MV-4-11 (cell line): ENCODE measurements at regions not wholly inside any gene's neighbourhood (a gene's known extent, or its start where the extent isn't known, plus 50 kb on each side); places are given as distances from the start of the nearest gene placed in this dataset.
"Not testable (repeated sequence)": the region's sequence is repeated elsewhere in the genome, so short reads cannot be mapped to it uniquely, and the experiment has no call there.

Experiments
- DNase-seq: peaks from one replicate; lab custom pipeline; 2025; lab: John Stamatoyannopoulos, UW

- no peak for DNase-seq
Observed at GRCh38 chr4:14912426-14912825, 89.9 kb upstream of the CPEB2 start.

GRCh38 chr4:14915018-14915417, 87.3 kb upstream of the CPEB2 start:
- DNase-seq = no peak

DNA sequence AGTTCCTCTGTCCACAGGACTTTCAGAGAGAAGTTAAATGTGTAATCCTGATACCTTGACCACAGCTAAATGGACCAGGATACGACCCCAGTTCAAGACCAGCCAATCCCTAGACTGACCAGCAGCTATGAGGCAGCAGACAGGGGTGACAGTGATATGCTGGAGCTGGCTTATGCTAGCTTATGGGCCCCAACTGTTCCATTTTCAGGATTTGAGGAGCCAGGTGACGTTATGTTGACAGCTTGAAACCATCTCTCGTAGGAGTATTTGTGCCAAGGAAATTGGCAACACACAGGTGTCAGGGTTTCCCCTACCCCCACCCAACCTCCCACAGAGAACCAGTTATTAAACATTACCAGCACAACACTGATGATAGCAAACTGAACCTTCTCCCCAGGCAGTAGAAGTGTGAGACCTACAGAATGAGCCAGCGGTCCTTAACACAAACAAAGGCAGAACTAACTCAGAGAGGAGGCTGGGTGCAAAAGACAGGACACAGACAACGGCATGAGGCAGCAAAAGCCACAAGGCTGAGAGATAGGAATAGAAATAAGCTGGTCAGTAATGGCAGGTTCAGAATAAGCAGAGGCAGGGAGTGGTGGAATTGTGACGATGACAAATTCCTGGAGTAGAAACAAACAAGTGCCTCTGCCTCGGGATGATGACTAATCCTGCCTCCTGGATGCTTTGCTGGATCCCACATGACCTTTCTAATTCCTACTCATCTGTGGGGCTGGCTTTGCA, 85.6 kb upstream of the CPEB2 start:
- DNase-seq = no peak

DNA sequence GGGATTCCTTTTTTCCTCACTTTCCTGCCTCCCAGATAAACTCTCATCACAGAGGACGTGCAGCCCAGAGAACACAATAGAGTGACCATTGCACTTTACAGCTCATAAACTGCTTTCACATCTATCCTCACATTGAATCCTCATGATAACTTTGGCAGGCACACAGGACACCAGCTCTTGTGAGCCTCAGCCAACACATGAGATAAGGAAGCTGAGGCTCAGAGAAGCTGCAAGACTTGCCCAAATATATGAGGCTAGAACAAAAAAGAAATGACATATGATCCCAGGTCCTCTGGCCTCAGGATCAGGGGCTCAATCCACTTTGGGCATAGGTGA, 85.0 kb upstream of the CPEB2 start:
- DNase-seq = no peak

GRCh38 chr4:14918336-14918735, 83.9 kb upstream of the CPEB2 start:
- DNase-seq = no peak

- DNase-seq = no peak
Observed at GRCh38 chr4:14919785-14920184, 82.5 kb upstream of the CPEB2 start.

DNA sequence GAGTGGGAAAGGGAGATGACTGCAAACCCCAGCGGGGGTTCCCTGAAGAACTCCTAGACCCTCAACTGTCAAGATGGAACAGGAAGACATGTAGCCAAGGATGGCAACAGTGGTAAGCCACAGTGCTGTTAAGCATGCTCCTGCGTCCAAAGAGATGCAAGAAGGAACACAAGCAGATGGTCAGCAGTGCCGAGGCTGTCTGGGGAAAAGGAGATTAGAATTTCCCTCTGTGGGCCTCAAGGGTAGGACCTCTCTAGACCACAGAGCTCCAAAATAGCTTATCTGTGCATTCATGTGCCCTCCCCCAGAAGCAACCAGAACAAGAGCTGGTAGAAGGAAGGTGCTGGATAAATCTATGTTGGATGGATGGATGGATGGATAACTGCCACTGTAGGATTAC, 82.0 kb upstream of the CPEB2 start:
- DNase-seq = peak; percentile 86

DNA sequence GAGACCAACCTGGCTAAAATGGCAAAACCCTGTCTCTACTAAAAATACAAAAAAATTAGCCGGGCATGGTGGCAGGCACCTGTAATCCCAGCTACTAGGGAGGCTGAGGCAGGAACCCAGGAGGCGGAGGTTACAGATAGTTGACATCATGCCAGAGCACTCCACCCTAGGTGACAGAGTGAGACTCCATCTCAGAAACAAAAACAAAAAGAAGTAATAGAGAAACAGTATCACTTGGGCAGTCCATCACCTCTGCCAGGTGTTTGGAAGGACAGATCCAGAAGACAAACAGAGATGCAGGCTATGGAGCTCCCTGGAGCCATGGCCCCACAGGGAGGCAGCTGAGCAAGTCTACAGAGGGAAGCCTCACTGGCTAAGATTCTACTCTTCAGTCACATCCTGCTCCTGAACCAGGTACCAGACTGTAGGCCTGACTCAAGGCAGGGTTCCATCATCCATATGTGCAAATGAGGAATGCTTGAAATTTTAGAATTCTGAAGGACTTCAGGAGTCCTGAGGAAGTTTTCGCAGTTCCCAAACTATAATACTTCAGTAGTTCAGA, 81.4 kb upstream of the CPEB2 start:
- no peak for DNase-seq

DNA sequence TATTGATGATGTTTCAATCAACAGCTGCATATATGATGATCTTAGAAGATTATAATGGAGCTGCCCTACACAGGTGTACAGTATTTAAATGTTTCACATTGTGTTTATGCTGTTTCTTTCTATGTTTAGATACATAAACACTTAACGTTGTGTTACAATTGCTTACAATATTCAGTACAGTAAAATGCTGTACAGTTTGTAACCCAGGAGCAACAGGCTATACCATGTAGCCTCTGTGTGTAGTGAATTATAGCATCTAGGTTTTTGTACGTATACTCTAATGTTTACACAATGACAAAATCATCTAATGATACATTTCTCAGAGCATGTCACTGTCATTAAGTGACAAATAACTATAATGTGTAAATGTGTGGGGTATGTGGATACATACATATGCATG, 80.5 kb upstream of the CPEB2 start:
- not testable (repeated sequence) for DNase-seq

- no peak for DNase-seq
Observed at GRCh38 chr4:14924076-14924811, 78.0 kb upstream of the CPEB2 start.

GRCh38 chr4:14924812-14925344, 77.4 kb upstream of the CPEB2 start:
- no peak for DNase-seq

DNA sequence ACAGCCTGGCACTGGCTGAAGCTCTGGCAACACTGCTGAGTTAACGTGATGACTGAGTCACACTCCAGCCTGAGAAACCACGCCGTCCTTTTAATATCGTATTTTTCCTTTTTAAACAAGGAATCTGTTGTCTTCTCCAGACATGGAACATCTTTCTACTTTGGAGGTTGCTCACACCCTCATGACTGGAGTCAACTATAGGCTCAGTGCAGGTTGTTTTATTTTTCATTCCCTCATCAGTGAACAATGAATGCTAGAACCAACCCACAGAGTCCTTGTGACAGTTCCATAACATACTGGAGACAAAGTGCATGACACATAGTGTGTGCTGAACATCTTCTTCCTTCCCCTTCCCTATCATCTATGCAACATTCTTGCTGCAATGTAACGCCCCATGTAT, 76.8 kb upstream of the CPEB2 start:
- no peak for DNase-seq

- no peak for DNase-seq
Observed at GRCh38 chr4:14926368-14926767, 75.9 kb upstream of the CPEB2 start.

DNA sequence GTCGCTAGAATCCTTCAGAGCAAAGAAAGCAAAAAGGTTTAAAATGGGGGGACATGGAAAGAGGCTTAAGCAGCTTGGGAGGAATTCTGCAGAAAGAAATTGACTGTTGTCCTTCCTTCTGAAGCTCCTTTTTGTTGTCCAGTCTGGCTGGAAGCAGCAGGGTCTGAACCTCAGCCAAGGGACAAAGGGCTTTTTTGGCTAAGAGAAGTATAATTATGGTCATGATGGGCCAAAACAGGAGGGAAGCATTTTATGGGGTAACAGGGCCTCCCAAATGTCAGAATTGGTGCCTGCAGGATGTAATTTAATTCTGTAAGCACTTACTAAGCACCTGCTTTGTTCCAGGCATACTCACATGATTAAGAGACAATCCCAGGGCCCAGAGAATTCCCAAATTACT, 74.2 kb upstream of the CPEB2 start:
- no peak for DNase-seq

- DNase-seq = no peak
Observed at GRCh38 chr4:14929669-14930068, 72.6 kb upstream of the CPEB2 start.

GRCh38 chr4:14934704-14935390, 67.4 kb upstream of the CPEB2 start:
- DNase-seq = no peak

DNA sequence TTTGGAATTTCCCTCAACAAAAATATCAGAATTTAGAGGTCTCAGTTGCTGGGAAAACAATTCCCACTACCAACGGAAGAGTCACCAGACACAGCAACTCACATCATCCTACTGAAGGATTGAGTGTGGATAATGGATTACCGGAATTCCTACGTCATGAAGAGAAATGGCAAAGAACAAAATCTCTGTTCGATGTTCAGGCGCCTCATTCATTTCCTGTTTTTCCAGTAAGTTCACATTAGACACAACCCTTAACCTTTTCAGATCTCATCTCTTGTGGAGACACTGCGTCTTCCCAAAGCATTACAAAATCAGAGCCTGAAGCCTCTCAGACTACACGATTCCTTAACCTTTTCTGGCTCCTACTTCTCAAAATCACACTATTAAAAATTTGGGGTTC, 58.5 kb upstream of the CPEB2 start:
- DNase-seq = no peak

GRCh38 chr4:14952352-14952751, 49.9 kb upstream of the CPEB2 start:
- DNase-seq = no peak
